Neural cell (in vitro differentiated cells): ENCODE measurements at regions not wholly inside any gene's neighbourhood (a gene's known extent, or its start where the extent isn't known, plus 50 kb on each side); places are given as distances from the start of the nearest gene placed in this dataset.

Experiments used
- CTCF ChIP-seq: fragments of 450-650 bp; IDR thresholded peaks from 2 replicates; pipeline ENCODE4 v1.5.1; 2014; ENCODE audit warnings: antibody characterized with exemption, mild to moderate bottlenecking, moderate library complexity; ENCODE audit not compliant: poor library complexity, severe bottlenecking
- EZH2 ChIP-seq: fragments of 200-600, 300-800 bp; shearing (Covaris generic), sonication (generic); IDR thresholded peaks from 2 replicates; pipeline ENCODE4 v1.6.1; 2014; ENCODE audit warnings: antibody characterized with exemption, low read length, borderline replicate concordance, mild to moderate bottlenecking; ENCODE audit not compliant: insufficient read depth, poor library complexity, severe bottlenecking
- MXI1 ChIP-seq: fragments of 450-650 bp; conservative IDR thresholded peaks from 2 replicates; pipeline ENCODE4 v1.6.1; 2014; ENCODE audit warnings: antibody characterized with exemption, mild to moderate bottlenecking; ENCODE audit not compliant: poor library complexity, severe bottlenecking
- POLR2AphosphoS5 ChIP-seq: IDR thresholded peaks from 2 replicates; pipeline ENCODE4 v1.6.1; 2012
- SMC3 ChIP-seq: fragments of 450-650 bp; conservative IDR thresholded peaks from 2 replicates; pipeline ENCODE4 v1.6.1; 2014; ENCODE audit warnings: antibody characterized with exemption, mild to moderate bottlenecking, moderate library complexity; ENCODE audit not compliant: poor library complexity
- TAF1 ChIP-seq: IDR thresholded peaks from 2 replicates; pipeline ENCODE4 v1.6.1; 2012; ENCODE audit warnings: low read depth

- no peak for TF ChIP-seq SMC3
- TF ChIP-seq TAF1 = no peak
- no peak for TF ChIP-seq CTCF
- TF ChIP-seq POLR2AphosphoS5 = no peak
- TF ChIP-seq EZH2 = no peak
- TF ChIP-seq MXI1 = no peak
Measured at GRCh38 chr7:67406976-67407375, 410.3 kb downstream of the TYW1 start.
